ENCODE measurements at regions not wholly inside any gene's neighbourhood (a gene's known extent, or its start where the extent isn't known, plus 50 kb on each side); places are given as distances from the start of the nearest gene placed in this dataset.

DNA sequence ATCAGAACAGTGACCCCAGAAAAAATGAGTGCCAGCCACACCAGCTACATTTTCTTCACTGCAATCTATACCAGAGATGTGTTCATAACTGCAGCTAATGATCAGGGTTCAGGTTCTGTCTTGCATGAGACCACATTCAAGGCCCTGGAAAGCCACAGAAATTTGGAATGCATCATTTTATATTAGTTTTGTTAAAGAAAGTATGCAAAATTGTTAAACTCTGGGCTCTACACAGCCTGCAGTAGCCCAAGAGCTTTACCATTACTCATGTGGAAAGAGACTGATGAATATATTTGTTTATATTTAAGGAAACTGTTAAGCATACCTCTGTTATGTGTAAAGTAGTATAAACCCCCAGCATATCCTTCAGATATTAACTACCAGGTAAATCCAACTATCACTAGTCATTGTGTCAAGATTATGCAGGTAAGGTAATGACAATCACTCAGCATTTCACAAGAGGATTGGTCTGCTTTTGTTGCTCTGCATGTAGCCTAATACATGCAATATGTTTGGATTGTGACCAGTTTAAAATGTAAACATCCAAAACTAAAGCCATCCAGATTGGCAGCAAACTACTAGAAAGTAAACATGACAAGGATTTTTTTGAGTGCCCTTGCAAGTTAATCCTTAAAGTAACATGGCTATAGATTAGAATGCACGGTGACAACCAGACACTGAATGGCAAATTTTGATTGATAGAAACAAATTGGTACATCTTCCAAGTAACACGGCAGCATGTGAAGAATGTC is 429.1 kb upstream of the ARGLU1 start:
- no peak for TF ChIP-seq POLR2A (IDR thresholded peaks at IDR 0.05)
- TF ChIP-seq, protein P1, sequence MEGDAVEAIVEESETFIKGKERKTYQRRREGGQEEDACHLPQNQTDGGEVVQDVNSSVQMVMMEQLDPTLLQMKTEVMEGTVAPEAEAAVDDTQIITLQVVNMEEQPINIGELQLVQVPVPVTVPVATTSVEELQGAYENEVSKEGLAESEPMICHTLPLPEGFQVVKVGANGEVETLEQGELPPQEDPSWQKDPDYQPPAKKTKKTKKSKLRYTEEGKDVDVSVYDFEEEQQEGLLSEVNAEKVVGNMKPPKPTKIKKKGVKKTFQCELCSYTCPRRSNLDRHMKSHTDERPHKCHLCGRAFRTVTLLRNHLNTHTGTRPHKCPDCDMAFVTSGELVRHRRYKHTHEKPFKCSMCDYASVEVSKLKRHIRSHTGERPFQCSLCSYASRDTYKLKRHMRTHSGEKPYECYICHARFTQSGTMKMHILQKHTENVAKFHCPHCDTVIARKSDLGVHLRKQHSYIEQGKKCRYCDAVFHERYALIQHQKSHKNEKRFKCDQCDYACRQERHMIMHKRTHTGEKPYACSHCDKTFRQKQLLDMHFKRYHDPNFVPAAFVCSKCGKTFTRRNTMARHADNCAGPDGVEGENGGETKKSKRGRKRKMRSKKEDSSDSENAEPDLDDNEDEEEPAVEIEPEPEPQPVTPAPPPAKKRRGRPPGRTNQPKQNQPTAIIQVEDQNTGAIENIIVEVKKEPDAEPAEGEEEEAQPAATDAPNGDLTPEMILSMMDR (IDR thresholded peaks at IDR 0.05), result no peak
